SJSA1 (cell line): ENCODE measurements at regions not wholly inside any gene's neighbourhood (a gene's known extent, or its start where the extent isn't known, plus 50 kb on each side); places are given as distances from the start of the nearest gene placed in this dataset.
A peak's percentile ranks its signal among the peaks of the same experiment; 100 is the strongest.

Experiments used
- DNase-seq, 2 experiments: peaks; one replicate each; pipeline ENCODE4 v3.0.0-alpha.2; 2015 to 2020; ENCODE audit warnings: low spot score in 2 of 2, low read depth in 1 of 2
- H3K27ac ChIP-seq: fragments of 250-450 bp; sonication (Bioruptor Pico); 2 replicates; pipeline ENCODE4 v1.5.1; 2020; ENCODE audit warnings: mild to moderate bottlenecking, moderate library complexity
- H3K27me3 ChIP-seq: fragments of 250-450 bp; sonication (Bioruptor Pico); replicated peaks from 2 replicates; pipeline ENCODE4 v1.5.1; 2020; ENCODE audit warnings: mild to moderate bottlenecking, moderate library complexity
- H3K36me3 ChIP-seq: fragments of 250-450 bp; sonication (Bioruptor Pico); 2 replicates; pipeline ENCODE4 v1.5.1; 2020; ENCODE audit warnings: mild to moderate bottlenecking
- H3K4me1 ChIP-seq: fragments of 250-450 bp; sonication (Bioruptor Pico); replicated peaks from 2 replicates; pipeline ENCODE4 v1.6.1; 2021; ENCODE audit warnings: mild to moderate bottlenecking
- H3K4me3 ChIP-seq: fragments of 250-450 bp; sonication (Bioruptor Pico); 2 replicates; pipeline ENCODE4 v1.5.1; 2020; ENCODE audit warnings: mild to moderate bottlenecking
- H3K9me3 ChIP-seq: fragments of 250-450 bp; sonication (Bioruptor Pico); replicated peaks from 2 replicates; pipeline ENCODE4 v1.5.1; 2020; ENCODE audit warnings: mild to moderate bottlenecking

DNA sequence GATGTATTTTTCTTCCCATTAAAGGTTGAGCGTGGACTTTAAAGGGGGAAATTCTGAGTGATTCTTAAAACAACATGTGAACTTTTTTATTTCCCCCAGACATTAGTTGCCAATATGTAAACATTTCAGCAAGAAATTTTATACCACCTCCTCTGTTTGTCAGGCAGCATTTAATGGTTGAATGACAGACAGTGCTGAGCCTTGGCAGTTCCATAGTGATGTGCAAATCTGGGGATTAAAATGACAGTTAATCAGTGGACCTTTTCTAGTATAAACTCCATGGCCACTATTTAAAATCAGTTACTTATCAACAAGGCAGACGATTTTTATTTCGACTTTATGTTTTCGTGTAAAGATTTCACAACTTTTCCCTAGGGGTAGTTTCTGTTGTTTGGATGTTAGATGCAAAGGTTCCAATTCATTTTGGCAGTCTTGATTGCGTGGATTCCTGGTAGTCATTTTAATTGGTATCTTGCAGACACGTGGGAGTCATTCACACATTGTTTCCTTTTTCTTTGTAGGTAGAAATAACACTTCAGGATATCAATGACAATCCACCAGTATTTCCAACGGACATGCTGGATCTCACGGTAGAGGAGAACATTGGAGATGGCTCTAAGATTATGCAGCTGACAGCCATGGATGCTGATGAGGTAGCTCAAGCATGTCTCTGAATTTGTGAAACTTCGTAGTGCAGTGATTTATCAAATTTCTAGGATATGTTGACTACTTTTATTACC, 83.7 kb downstream of the FAT4 start:
- peaks cover 10% of the 10 kb centered on the region for H3K4me1 ChIP-seq
- DNase-seq: no peak
- H3K27me3 ChIP-seq: no peaks in the 10 kb centered on the region
- no peak overlapping the region for H3K27ac ChIP-seq
- H3K9me3 ChIP-seq: no peaks in the 10 kb centered on the region
- H3K4me3 ChIP-seq: no peak overlapping the region
- peaks cover 6% of the 10 kb centered on the region; the same call in 1 of the 2 replicates for H3K36me3 ChIP-seq

DNA sequence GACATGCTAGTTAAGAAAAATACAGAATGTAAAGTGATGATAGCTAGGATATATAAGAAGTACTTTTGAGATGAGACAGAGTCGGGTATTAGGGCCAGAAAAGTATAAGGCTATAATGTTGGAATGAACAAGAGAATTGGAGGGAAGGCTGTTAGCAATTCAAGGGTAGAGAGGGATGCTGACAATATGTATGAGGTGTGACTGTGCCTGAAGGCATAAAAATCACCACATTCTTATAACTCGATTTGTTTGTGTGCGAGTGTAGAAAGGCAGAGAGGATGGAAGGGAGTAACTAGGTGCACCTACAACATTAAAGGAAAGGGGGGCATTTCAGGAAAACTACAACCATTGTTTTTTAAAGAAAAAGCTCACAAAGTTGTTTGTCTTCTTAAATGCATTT, 86.0 kb downstream of the FAT4 start:
- Histone ChIP-seq H3K36me3 (peaks cover 6% of the 10 kb centered on the region; the same call in 1 of the 2 replicates), H3K4me3 (no peak overlapping the region), H3K4me1 (no peaks in the 10 kb centered on the region), H3K9me3 (no peaks in the 10 kb centered on the region), H3K27me3 (no peaks in the 10 kb centered on the region), H3K27ac (no peak overlapping the region)
- DNase-seq: no peak

DNA sequence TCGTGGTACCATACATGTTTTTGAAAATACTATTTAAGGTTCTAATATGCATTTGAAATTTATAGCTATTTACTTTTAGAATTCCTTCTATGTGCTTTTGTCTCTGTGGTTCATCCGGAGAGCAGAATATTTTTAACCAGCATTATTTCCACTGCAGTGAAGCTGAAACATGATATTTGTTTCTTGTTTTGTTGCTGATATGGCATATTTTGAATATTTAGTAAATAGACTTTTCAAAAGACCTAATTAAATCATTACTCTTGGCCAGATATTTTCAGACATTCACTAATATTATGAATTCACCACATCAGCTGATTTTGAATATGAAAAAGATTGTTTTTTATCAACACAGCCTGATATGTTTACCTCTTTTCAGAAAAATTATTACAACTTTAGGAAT, 87.0 kb downstream of the FAT4 start:
- DNase-seq: no peak
- no peak overlapping the region for H3K4me3 ChIP-seq
- no peaks in the 10 kb centered on the region for H3K4me1 ChIP-seq
- H3K27me3 ChIP-seq: no peaks in the 10 kb centered on the region
- no peak overlapping the region for H3K27ac ChIP-seq
- no peaks in the 10 kb centered on the region for H3K9me3 ChIP-seq
- peaks cover 6% of the 10 kb centered on the region; the same call in 1 of the 2 replicates for H3K36me3 ChIP-seq

DNA sequence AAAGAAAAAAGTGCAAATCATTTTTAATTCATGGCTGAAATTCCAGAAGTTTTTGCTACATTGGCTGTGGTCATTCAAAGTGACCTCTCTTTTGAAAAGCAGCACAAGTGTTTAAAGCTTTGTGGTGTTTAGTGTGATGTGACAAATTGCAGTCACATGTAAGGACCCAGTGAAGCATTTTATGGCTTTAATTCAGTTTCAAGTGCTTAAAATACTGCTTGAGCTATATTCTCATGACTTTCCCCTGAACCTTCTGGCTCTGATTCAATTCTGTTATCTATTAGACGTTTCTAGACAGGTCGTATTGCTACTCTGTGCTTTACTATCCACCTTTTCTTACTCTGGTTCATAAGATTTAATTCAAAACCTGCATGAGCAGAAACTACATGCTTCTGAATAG, 105.8 kb downstream of the FAT4 start:
- no peaks in the 10 kb centered on the region for H3K27me3 ChIP-seq
- no peaks in the 10 kb centered on the region; the same call in 1 of the 2 replicates for H3K4me1 ChIP-seq
- H3K9me3 ChIP-seq: no peaks in the 10 kb centered on the region
- no peak overlapping the region for H3K4me3 ChIP-seq
- no peak overlapping the region for H3K27ac ChIP-seq
- H3K36me3 ChIP-seq: peaks cover 58% of the 10 kb centered on the region
- DNase-seq: no peak

DNA sequence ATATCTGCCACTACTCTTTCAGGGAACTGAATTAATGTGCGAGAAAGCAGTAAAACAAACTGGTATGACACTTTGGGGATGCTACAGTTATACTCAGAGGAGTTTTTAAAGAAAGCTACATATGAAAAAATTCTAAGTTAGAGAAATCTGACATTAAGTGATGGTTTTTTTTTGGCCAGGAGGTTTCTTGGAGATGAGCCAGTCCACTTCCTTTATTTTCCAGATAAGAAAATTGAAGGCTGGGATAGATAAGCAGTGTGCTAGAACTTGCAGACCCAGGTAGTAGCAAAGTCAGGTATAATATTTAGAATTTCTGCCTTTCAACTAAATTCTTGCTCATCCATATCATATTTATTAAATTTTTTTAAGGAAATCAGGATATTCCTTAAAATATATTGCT, 106.8 kb downstream of the FAT4 start:
- Histone ChIP-seq H3K4me1 (no peaks in the 10 kb centered on the region; the same call in 1 of the 2 replicates), H3K9me3 (no peaks in the 10 kb centered on the region), H3K4me3 (no peak overlapping the region), H3K36me3 (peaks cover 50% of the 10 kb centered on the region), H3K27ac (no peak overlapping the region), H3K27me3 (no peaks in the 10 kb centered on the region)
- DNase-seq: no peak

DNA sequence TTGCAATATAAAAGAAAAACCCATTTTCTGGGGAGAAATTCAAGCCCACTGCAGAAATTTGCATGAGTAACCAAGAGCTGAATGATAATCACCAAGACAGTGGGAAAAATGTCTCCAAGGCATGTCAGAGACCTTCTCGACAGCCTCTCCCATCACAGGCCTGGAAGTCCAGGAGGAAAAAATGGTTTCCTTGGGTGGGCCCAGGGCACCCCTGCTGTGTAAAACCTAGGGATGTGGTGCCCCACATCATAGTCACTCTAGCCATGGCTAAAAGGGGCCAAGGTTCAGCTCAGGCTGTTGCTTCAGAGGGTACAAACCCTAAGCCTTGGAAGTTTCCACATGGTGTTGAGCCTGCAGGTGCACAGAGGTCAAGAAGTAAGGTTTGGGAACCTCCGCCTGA, 108.4 kb downstream of the FAT4 start:
- DNase-seq: no peak
- no peak overlapping the region for H3K27ac ChIP-seq
- no peak overlapping the region for H3K4me3 ChIP-seq
- H3K27me3 ChIP-seq: no peaks in the 10 kb centered on the region
- H3K9me3 ChIP-seq: no peaks in the 10 kb centered on the region
- H3K4me1 ChIP-seq: no peaks in the 10 kb centered on the region; the same call in 1 of the 2 replicates
- H3K36me3 ChIP-seq: peaks cover 38% of the 10 kb centered on the region

DNA sequence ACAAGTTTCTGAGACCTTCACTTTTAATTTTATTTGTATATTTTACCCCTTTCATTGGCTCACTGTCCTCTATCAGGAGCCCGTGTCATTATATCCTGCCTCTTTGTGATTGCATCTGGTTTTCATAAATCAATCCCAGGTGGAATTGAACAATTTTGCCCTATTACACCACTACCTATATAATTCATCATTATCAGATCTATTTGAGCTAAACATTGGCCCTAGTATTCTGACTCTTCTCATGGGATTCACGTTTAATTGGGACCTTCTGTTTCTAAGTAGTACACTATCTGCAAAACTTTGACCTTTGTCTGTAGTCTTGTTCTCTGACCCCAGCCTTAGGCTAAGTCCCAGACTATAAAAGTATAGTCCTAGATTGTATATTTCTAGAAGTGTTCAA, 114.1 kb downstream of the FAT4 start:
- H3K4me3 ChIP-seq: no peak overlapping the region
- H3K27ac ChIP-seq: no peak overlapping the region
- H3K9me3 ChIP-seq: no peaks in the 10 kb centered on the region
- H3K4me1 ChIP-seq: no peaks in the 10 kb centered on the region
- H3K27me3 ChIP-seq: no peaks in the 10 kb centered on the region
- DNase-seq: no peak
- peaks cover 13% of the 10 kb centered on the region for H3K36me3 ChIP-seq

DNA sequence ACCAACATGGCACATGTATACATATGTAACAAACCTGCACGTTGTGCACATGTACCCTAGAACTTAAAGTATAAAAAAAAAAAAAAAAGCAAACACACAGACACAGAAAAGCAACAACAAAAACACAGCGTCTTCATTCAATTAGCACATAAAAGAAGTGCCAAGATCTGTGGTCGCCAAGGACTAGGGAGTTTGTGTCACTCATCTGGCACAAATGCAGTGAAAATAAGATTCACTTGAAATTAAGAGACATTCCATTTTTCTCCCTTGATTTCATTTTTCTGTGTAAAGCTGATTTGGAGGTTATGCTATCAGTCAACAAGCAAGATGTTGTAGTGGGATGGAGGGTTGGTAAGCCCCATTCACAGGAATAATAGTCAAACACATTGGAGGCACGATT, 115.3 kb downstream of the FAT4 start:
- no peak overlapping the region for H3K4me3 ChIP-seq
- H3K27ac ChIP-seq: no peak overlapping the region
- H3K4me1 ChIP-seq: no peaks in the 10 kb centered on the region
- DNase-seq: no peak
- no peaks in the 10 kb centered on the region for H3K9me3 ChIP-seq
- no peaks in the 10 kb centered on the region for H3K27me3 ChIP-seq
- peaks cover 8% of the 10 kb centered on the region; the same call in 1 of the 2 replicates for H3K36me3 ChIP-seq

DNA sequence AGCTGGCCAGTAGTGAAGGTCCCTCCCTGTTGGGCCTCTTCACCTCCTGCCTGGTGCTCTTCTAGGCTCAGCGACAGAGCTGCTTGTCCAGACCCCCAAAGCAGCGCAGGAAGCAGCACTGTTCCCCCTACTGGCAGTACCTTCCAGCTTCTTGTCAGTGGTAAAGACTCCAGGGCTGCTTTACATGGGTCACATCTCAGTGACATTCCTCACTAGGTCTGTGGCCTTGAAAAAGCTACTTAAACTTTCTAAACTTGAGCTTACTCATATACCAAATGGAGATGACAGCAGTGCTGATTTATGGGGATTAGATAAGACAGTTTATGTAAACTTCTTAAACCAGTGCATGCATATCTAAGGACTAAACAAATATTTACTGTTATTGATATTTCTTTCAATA, 117.3 kb downstream of the FAT4 start:
- H3K27ac ChIP-seq: no peak overlapping the region
- no peak overlapping the region for H3K4me3 ChIP-seq
- H3K27me3 ChIP-seq: no peaks in the 10 kb centered on the region
- no peaks in the 10 kb centered on the region for H3K9me3 ChIP-seq
- no peaks in the 10 kb centered on the region for H3K4me1 ChIP-seq
- DNase-seq: peak in 1 of 2 experiments; percentile 6
- H3K36me3 ChIP-seq: peaks cover 16% of the 10 kb centered on the region

DNA sequence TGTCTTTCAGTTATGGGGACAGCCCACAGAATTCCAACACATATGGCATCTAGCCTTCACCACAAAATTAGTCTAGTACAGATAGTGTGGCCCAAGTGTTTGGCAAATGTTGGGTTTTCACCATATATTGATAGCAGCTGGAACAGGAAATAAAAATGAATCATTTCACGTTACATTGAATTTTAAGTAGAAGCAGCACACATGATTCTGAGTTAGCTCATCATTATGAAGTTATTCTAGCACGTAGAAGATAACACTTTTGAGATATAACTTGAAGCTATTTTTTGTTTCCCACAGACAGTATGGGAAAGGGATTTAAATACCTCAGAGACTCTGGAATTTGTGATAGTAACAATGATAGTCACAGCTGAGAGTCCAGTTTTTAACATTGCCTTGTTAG, 118.7 kb downstream of the FAT4 start:
- Histone ChIP-seq H3K9me3 (no peaks in the 10 kb centered on the region), H3K36me3 (peaks cover 18% of the 10 kb centered on the region), H3K4me3 (no peak overlapping the region), H3K27ac (no peak overlapping the region), H3K4me1 (no peaks in the 10 kb centered on the region), H3K27me3 (no peaks in the 10 kb centered on the region)
- DNase-seq: no peak

DNA sequence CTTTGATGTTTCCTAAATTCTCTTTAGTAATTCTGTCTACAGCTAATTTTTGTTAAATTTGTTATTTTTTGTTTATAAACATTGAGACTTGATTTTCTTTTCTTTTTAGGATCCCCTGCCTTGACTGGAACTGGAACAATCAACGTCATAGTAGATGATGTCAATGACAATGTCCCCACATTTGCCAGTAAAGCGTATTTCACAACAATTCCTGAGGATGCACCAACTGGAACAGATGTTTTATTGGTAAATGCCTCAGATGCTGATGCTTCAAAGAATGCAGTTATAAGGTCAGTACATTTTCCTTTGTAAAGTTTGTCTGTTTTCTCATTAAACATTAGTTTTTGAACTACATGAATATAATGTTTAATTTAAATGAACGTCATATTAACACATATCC, 119.4 kb downstream of the FAT4 start:
- Histone ChIP-seq H3K27ac (no peak overlapping the region), H3K36me3 (peaks cover 18% of the 10 kb centered on the region), H3K9me3 (no peaks in the 10 kb centered on the region), H3K27me3 (no peaks in the 10 kb centered on the region), H3K4me1 (no peaks in the 10 kb centered on the region), H3K4me3 (no peak overlapping the region)
- no peak for DNase-seq

DNA sequence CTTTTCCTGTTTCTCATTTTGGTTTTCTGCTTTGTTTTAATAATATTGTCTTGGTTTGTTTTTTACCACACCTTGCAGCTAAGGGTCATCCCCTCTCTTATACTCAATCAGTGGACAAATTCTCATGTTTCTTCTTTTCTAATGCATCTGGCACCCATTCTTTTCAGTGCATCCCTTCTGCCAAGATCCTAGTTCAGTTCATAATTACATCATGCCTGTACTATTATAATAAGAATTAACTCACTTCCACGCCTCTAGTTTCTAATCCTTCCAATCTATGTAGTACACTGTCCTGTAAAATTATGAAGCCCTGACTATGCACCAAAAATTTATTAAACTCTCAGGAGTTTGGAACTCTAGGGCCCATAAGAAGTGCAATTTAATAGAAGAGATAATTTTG, 126.1 kb downstream of the FAT4 start:
- Histone ChIP-seq H3K4me3 (no peak overlapping the region), H3K27ac (no peak overlapping the region), H3K9me3 (no peaks in the 10 kb centered on the region), H3K4me1 (no peaks in the 10 kb centered on the region), H3K27me3 (no peaks in the 10 kb centered on the region), H3K36me3 (0 out of 2 replicates have a peak, but pooled peaks cover 8% of the 10 kb centered on the region)
- DNase-seq: no peak

DNA sequence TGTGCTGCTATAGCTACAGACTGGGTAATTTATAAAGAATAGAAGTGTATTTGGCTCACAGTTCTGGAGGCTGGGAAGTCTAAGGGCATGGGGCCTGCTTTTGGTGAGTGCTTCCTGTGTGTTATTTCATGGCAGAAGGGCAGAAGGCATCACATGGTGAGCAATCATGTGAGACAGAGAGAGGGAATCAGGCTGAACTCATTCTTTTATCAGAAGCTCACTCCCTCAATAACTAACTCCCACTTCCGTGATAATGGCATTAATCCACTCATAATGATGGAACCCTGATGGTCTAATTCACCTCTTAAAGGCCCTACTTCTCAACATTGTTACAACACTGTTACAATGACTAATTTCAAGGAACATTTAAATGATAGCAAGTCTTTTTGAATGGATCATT, 129.4 kb downstream of the FAT4 start:
- Histone ChIP-seq H3K9me3 (no peaks in the 10 kb centered on the region), H3K4me1 (no peaks in the 10 kb centered on the region), H3K4me3 (no peak overlapping the region), H3K27ac (no peak overlapping the region), H3K27me3 (no peaks in the 10 kb centered on the region), H3K36me3 (peaks cover 26% of the 10 kb centered on the region)
- no peak for DNase-seq

DNA sequence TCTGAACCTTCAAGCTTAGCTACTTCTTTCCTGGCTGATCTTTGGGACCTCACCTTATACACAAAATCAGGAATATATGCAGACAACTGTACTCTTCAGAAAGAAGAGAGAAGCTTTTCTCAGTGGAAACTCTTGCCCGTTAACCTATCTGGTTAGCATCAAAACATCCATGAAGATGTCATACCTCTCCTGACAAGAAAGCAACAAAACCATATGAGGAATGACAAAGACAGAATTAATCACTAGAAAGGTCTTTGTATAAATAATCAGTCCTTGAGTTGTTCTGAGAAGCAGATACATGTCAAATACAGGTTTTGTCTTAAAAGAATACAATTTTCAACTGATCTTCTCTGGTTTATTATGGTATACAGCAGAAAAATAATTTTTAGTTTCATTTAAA, 130.8 kb downstream of the FAT4 start:
- peaks cover 37% of the 10 kb centered on the region for H3K36me3 ChIP-seq
- H3K9me3 ChIP-seq: no peaks in the 10 kb centered on the region
- no peak overlapping the region for H3K27ac ChIP-seq
- DNase-seq: no peak
- H3K4me1 ChIP-seq: no peaks in the 10 kb centered on the region
- no peak overlapping the region for H3K4me3 ChIP-seq
- no peaks in the 10 kb centered on the region for H3K27me3 ChIP-seq
